ENCODE measurements at regions not wholly inside any gene's neighbourhood (a gene's known extent, or its start where the extent isn't known, plus 50 kb on each side); places are given as distances from the start of the nearest gene placed in this dataset. TPM values are rescaled to one million over a fixed set of nuclear protein-coding genes. Genes with fewer than 3 reads are reported as not detected.
"Not testable (repeated sequence)": the region's sequence is repeated elsewhere in the genome, so short reads cannot be mapped to it uniquely, and the experiment has no call there.

- Histone ChIP-seq H3K36me3 (ENCODE audit: control insufficient read depth in 3 of 3, insufficient read depth in 3 of 3, low read length in 3 of 3) (no peaks in the 10 kb centered on the region), H3K4me1 (ENCODE audit: control insufficient read depth in 3 of 3, insufficient read depth in 3 of 3, low read length in 3 of 3) (no peaks in the 10 kb centered on the region), H3K4me3 (ENCODE audit: low read length in 3 of 3) (no peak overlapping the region), H3K9me3 (ENCODE audit: control insufficient read depth in 3 of 3, low read length in 3 of 3) (no peaks in the 10 kb centered on the region), H3K27ac (ENCODE audit: low read depth, low read length) (no peak overlapping the region), H3K9ac (ENCODE audit: low read depth in 1 of 3, low read length in 3 of 3) (no peak overlapping the region), H3K27me3 (ENCODE audit: control insufficient read depth in 3 of 3, insufficient read depth in 3 of 3, low read length in 3 of 3) (no peaks in the 10 kb centered on the region)
Measured at GRCh38 chr6:87762116-87762515, 60.1 kb upstream of the AKIRIN2 start.

GRCh38 chr6:87757792-87758191 lies 55.8 kb upstream of the AKIRIN2 start:
- Histone ChIP-seq H3K4me3 (ENCODE audit: low read length in 3 of 3) (no peak overlapping the region), H3K27me3 (ENCODE audit: control insufficient read depth in 3 of 3, insufficient read depth in 3 of 3, low read length in 3 of 3) (no peaks in the 10 kb centered on the region), H3K36me3 (ENCODE audit: control insufficient read depth in 3 of 3, insufficient read depth in 3 of 3, low read length in 3 of 3) (no peaks in the 10 kb centered on the region), H3K9ac (ENCODE audit: low read depth in 1 of 3, low read length in 3 of 3) (no peak overlapping the region), H3K9me3 (ENCODE audit: control insufficient read depth in 3 of 3, low read length in 3 of 3) (no peaks in the 10 kb centered on the region), H3K27ac (ENCODE audit: low read depth, low read length) (no peak overlapping the region), H3K4me1 (ENCODE audit: control insufficient read depth in 3 of 3, insufficient read depth in 3 of 3, low read length in 3 of 3) (no peaks in the 10 kb centered on the region)

DNA sequence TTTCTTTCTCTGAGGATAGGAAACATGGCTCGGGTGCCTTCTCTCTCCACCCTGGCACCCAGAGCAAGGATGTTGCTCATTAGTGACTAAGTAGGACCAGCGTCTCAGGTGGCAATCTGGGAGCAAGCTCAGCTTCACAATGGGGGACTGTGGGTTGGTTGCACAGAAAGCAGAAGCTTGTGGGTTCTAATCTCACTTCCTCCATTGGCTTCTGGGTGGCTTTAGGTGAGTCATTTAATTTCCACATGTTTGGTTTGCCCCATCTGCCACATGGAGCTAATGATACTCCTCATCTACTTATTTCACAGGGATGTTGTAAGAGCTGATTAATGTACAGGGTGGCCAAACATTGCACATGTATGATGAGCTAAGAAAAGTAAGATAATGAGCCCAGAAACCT lies 54.8 kb upstream of the AKIRIN2 start:
- no peak overlapping the region for H3K4me3 ChIP-seq (ENCODE audit: low read length in 3 of 3)
- no peak overlapping the region for H3K27ac ChIP-seq (ENCODE audit: low read depth, low read length)
- H3K36me3 ChIP-seq (ENCODE audit: control insufficient read depth in 3 of 3, insufficient read depth in 3 of 3, low read length in 3 of 3), result no peaks in the 10 kb centered on the region
- H3K4me1 ChIP-seq (ENCODE audit: control insufficient read depth in 3 of 3, insufficient read depth in 3 of 3, low read length in 3 of 3), result no peaks in the 10 kb centered on the region
- no peaks in the 10 kb centered on the region for H3K9me3 ChIP-seq (ENCODE audit: control insufficient read depth in 3 of 3, low read length in 3 of 3)
- no peaks in the 10 kb centered on the region for H3K27me3 ChIP-seq (ENCODE audit: control insufficient read depth in 3 of 3, insufficient read depth in 3 of 3, low read length in 3 of 3)
- H3K9ac ChIP-seq (ENCODE audit: low read depth in 1 of 3, low read length in 3 of 3), result no peak overlapping the region

- no peaks in the 10 kb centered on the region for H3K27me3 ChIP-seq (ENCODE audit: control insufficient read depth in 3 of 3, insufficient read depth in 3 of 3, low read length in 3 of 3)
- H3K36me3 ChIP-seq (ENCODE audit: control insufficient read depth in 3 of 3, insufficient read depth in 3 of 3, low read length in 3 of 3), result no peaks in the 10 kb centered on the region
- no peak overlapping the region for H3K27ac ChIP-seq (ENCODE audit: low read depth, low read length)
- H3K4me1 ChIP-seq (ENCODE audit: control insufficient read depth in 3 of 3, insufficient read depth in 3 of 3, low read length in 3 of 3), result no peaks in the 10 kb centered on the region
- no peak overlapping the region for H3K9ac ChIP-seq (ENCODE audit: low read depth in 1 of 3, low read length in 3 of 3)
- H3K4me3 ChIP-seq (ENCODE audit: low read length in 3 of 3), result no peak overlapping the region
- H3K9me3 ChIP-seq (ENCODE audit: control insufficient read depth in 3 of 3, low read length in 3 of 3), result no peaks in the 10 kb centered on the region
Measured at GRCh38 chr6:87755708-87756671, 54.0 kb upstream of the AKIRIN2 start.

GRCh38 chr6:87754828-87755227 lies 52.8 kb upstream of the AKIRIN2 start:
- H3K9ac ChIP-seq (ENCODE audit: low read depth in 1 of 3, low read length in 3 of 3), result no peak overlapping the region
- no peaks in the 10 kb centered on the region for H3K9me3 ChIP-seq (ENCODE audit: control insufficient read depth in 3 of 3, low read length in 3 of 3)
- H3K27ac ChIP-seq (ENCODE audit: low read depth, low read length), result no peak overlapping the region
- H3K36me3 ChIP-seq (ENCODE audit: control insufficient read depth in 3 of 3, insufficient read depth in 3 of 3, low read length in 3 of 3), result no peaks in the 10 kb centered on the region
- H3K4me3 ChIP-seq (ENCODE audit: low read length in 3 of 3), result no peak overlapping the region
- no peaks in the 10 kb centered on the region for H3K27me3 ChIP-seq (ENCODE audit: control insufficient read depth in 3 of 3, insufficient read depth in 3 of 3, low read length in 3 of 3)
- no peaks in the 10 kb centered on the region for H3K4me1 ChIP-seq (ENCODE audit: control insufficient read depth in 3 of 3, insufficient read depth in 3 of 3, low read length in 3 of 3)

DNA sequence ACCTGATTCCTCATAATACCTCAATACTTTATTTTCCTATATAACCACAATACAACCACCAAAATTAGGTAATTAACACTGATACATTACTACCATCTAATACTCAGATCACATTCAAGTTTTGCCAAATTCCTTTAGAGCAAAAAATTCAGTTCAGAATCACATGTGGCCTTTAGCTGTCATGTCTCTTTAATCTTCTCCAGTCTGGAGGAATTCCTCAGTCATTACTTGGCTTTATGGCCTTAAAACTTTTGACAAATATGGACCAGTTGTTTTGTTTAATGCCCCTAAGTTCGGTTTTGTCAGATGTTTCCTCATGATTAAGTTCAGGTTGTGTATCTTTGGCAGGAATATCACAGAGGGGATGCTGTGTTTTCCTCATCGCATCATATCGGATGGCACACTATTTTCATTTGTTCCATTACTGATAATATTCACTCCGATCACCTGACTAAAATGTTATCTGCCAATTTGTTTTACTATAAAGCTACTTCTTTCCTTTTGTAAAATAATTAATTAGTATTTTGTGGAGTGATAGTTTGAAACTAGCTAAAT lies 51.2 kb upstream of the AKIRIN2 start:
- H3K4me3 ChIP-seq (ENCODE audit: low read length in 3 of 3), result no peak overlapping the region
- H3K9me3 ChIP-seq (ENCODE audit: control insufficient read depth in 3 of 3, low read length in 3 of 3), result no peaks in the 10 kb centered on the region
- H3K27ac ChIP-seq (ENCODE audit: low read depth, low read length), result no peak overlapping the region
- no peaks in the 10 kb centered on the region for H3K27me3 ChIP-seq (ENCODE audit: control insufficient read depth in 3 of 3, insufficient read depth in 3 of 3, low read length in 3 of 3)
- H3K9ac ChIP-seq (ENCODE audit: low read depth in 1 of 3, low read length in 3 of 3), result no peak overlapping the region
- no peaks in the 10 kb centered on the region for H3K36me3 ChIP-seq (ENCODE audit: control insufficient read depth in 3 of 3, insufficient read depth in 3 of 3, low read length in 3 of 3)
- no peaks in the 10 kb centered on the region for H3K4me1 ChIP-seq (ENCODE audit: control insufficient read depth in 3 of 3, insufficient read depth in 3 of 3, low read length in 3 of 3)

- H3K27me3 ChIP-seq (ENCODE audit: control insufficient read depth in 3 of 3, insufficient read depth in 3 of 3, low read length in 3 of 3); H3K27ac ChIP-seq (ENCODE audit: low read depth, low read length); H3K9ac ChIP-seq (ENCODE audit: low read depth in 1 of 3, low read length in 3 of 3); H3K4me3 ChIP-seq (ENCODE audit: low read length in 3 of 3); H3K4me1 ChIP-seq (ENCODE audit: control insufficient read depth in 3 of 3, insufficient read depth in 3 of 3, low read length in 3 of 3); H3K36me3 ChIP-seq (ENCODE audit: control insufficient read depth in 3 of 3, insufficient read depth in 3 of 3, low read length in 3 of 3); H3K9me3 ChIP-seq (ENCODE audit: control insufficient read depth in 3 of 3, low read length in 3 of 3): not testable (repeated sequence)
Measured at GRCh38 chr6:87752503-87752902, 50.5 kb upstream of the AKIRIN2 start.

Small RNA genes in the stretch of these regions (small RNA-seq; reads per million reads assigned to genes)
- gene RF00019 (not detected), gene RN7SL183P (not detected)
